ENCODE measurements at regions not wholly inside any gene's neighbourhood (a gene's known extent, or its start where the extent isn't known, plus 50 kb on each side); places are given as distances from the start of the nearest gene placed in this dataset.

- no peak for DNase-seq (ENCODE audit: low read depth in 2 of 2)
Observed at GRCh38 chr18:72692086-72692485, 147.9 kb upstream of the CBLN2 start.

GRCh38 chr18:72687736-72688135, 143.6 kb upstream of the CBLN2 start:
- no peak for DNase-seq (ENCODE audit: low read depth in 2 of 2)

GRCh38 chr18:72675394-72675793, 131.3 kb upstream of the CBLN2 start:
- no peak for DNase-seq (ENCODE audit: low read depth in 2 of 2)

GRCh38 chr18:72674710-72675109, 130.6 kb upstream of the CBLN2 start:
- DNase-seq (ENCODE audit: low read depth in 2 of 2): no peak

GRCh38 chr18:72673242-72673641, 129.1 kb upstream of the CBLN2 start:
- no peak for DNase-seq (ENCODE audit: low read depth in 2 of 2)

- DNase-seq (ENCODE audit: low read depth in 2 of 2): no peak
Observed at GRCh38 chr18:72672364-72673184, 128.4 kb upstream of the CBLN2 start.

GRCh38 chr18:72667932-72668331, 123.8 kb upstream of the CBLN2 start:
- no peak for DNase-seq (ENCODE audit: low read depth in 2 of 2)

- DNase-seq (ENCODE audit: low read depth in 2 of 2): peak in 1 of 2 experiments; percentile 39
Observed at GRCh38 chr18:72652990-72653593, 109.0 kb upstream of the CBLN2 start.

- no peak for DNase-seq (ENCODE audit: low read depth in 2 of 2)
Observed at GRCh38 chr18:72651033-72651432, 106.9 kb upstream of the CBLN2 start.

GRCh38 chr18:72648481-72648960, 104.4 kb upstream of the CBLN2 start:
- DNase-seq (ENCODE audit: low read depth in 2 of 2): no peak

GRCh38 chr18:72648079-72648478, 103.9 kb upstream of the CBLN2 start:
- DNase-seq (ENCODE audit: low read depth in 2 of 2): no peak

GRCh38 chr18:72640557-72640956, 96.4 kb upstream of the CBLN2 start:
- no peak for DNase-seq (ENCODE audit: low read depth in 2 of 2)

- no peak for DNase-seq (ENCODE audit: low read depth in 2 of 2)
Observed at GRCh38 chr18:72638376-72638775, 94.2 kb upstream of the CBLN2 start.

- no peak for DNase-seq (ENCODE audit: low read depth in 2 of 2)
Observed at GRCh38 chr18:72637721-72638120, 93.6 kb upstream of the CBLN2 start.

- no peak for DNase-seq (ENCODE audit: low read depth in 2 of 2)
Observed at GRCh38 chr18:72637299-72637698, 93.2 kb upstream of the CBLN2 start.

GRCh38 chr18:72636611-72637010, 92.5 kb upstream of the CBLN2 start:
- no peak for DNase-seq (ENCODE audit: low read depth in 2 of 2)

GRCh38 chr18:72634500-72634899, 90.4 kb upstream of the CBLN2 start:
- no peak for DNase-seq (ENCODE audit: low read depth in 2 of 2)

GRCh38 chr18:72630991-72631390, 86.8 kb upstream of the CBLN2 start:
- DNase-seq (ENCODE audit: low read depth in 2 of 2): no peak

GRCh38 chr18:72623444-72623843, 79.3 kb upstream of the CBLN2 start:
- no peak for DNase-seq (ENCODE audit: low read depth in 2 of 2)

GRCh38 chr18:72613534-72613930, 69.4 kb upstream of the CBLN2 start:
- DNase-seq (ENCODE audit: low read depth in 2 of 2): no peak

- no peak for DNase-seq (ENCODE audit: low read depth in 2 of 2)
Observed at GRCh38 chr18:72612894-72613533, 68.9 kb upstream of the CBLN2 start.

GRCh38 chr18:72605376-72605775, 61.2 kb upstream of the CBLN2 start:
- DNase-seq (ENCODE audit: low read depth in 2 of 2): no peak

- DNase-seq (ENCODE audit: low read depth in 2 of 2): no peak
Observed at GRCh38 chr18:72601944-72602343, 57.8 kb upstream of the CBLN2 start.
